ENCODE measurements at regions not wholly inside any gene's neighbourhood (a gene's known extent, or its start where the extent isn't known, plus 50 kb on each side); places are given as distances from the start of the nearest gene placed in this dataset.
"Not testable (repeated sequence)": the region's sequence is repeated elsewhere in the genome, so short reads cannot be mapped to it uniquely, and the experiment has no call there.

DNA sequence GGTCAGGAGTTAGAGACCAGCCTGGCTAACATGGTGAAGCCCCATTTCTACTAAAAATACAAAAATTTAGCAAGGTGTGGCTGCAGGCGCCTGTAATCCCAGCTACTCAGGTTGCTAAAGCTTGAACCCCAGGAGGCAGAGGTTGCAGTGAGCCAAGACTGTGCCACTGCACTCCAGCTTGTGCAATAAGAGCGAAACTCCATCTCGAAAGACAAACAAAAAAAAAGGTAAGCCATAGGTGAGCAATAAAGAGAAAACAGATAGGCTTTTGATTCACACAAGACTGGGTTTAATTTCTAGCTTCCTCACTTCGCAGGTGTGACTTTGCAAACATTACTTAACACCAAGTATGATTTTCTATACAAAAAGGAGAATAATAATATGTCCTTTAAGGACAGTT lies 72.3 kb upstream of the ACBD5 start:
- Mint-ChIP-seq H3K27me3 (ENCODE audit: unreplicated experiment) (peaks cover 2% of the 10 kb centered on the region), H3K9me3 (ENCODE audit: unreplicated experiment) (no peaks in the 10 kb centered on the region), H3K36me3 (ENCODE audit: low read depth, unreplicated experiment) (no peaks in the 10 kb centered on the region), H3K4me1 (ENCODE audit: unreplicated experiment) (no peaks in the 10 kb centered on the region), H3K4me3 (ENCODE audit: unreplicated experiment) (no peak overlapping the region), H3K27ac (ENCODE audit: unreplicated experiment) (no peak overlapping the region)
- TF ChIP-seq CTCF (IDR thresholded peaks at IDR 0.05; ENCODE audit: unreplicated experiment): no peak
- no peak for DNase-seq (ENCODE audit: low spot score)

DNA sequence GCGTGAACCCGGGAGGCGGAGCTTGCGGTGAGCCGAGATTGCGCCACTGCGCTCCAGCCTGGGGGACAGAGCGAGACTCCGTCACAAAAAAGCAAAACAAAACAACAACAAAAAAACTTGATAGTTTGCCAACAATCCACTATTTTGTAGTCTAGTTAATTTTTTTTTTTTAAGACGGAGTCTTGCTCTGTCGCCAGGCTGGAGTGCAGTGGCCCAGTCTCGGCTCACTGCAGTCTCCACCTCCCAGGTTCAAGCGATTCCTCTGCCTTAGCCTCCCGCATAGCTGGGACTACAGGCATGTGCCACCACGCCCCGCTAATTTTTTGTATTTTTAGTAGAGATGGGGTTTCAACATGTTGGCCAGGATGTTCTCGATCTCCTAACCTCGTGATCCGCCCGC lies 71.2 kb upstream of the ACBD5 start:
- not testable (repeated sequence) for H3K27ac Mint-ChIP-seq (ENCODE audit: unreplicated experiment); H3K27me3 Mint-ChIP-seq (ENCODE audit: unreplicated experiment); H3K9me3 Mint-ChIP-seq (ENCODE audit: unreplicated experiment); H3K4me3 Mint-ChIP-seq (ENCODE audit: unreplicated experiment); H3K36me3 Mint-ChIP-seq (ENCODE audit: low read depth, unreplicated experiment); DNase-seq (ENCODE audit: low spot score); H3K4me1 Mint-ChIP-seq (ENCODE audit: unreplicated experiment)

DNA sequence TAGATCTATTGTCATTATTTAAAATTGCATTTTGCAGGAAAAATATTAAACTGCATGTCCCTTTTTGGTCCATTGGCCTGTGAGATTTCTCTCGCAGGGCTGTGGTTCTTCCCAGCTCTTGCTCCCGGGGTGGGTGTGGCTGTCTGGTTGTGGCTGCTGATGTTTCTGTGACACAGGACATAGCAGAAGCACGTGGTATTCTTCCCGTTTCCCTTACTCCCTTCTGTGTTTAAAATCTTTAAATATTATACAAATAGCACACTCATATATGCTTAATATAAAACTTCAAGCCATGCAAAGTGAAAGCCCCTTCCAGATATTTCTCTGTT lies 57.9 kb upstream of the ACBD5 start:
- peaks cover 14% of the 10 kb centered on the region for H3K36me3 Mint-ChIP-seq (ENCODE audit: low read depth, unreplicated experiment)
- H3K4me1 Mint-ChIP-seq (ENCODE audit: unreplicated experiment); H3K27me3 Mint-ChIP-seq (ENCODE audit: unreplicated experiment); H3K9me3 Mint-ChIP-seq (ENCODE audit: unreplicated experiment); H3K27ac Mint-ChIP-seq (ENCODE audit: unreplicated experiment); DNase-seq (ENCODE audit: low spot score); H3K4me3 Mint-ChIP-seq (ENCODE audit: unreplicated experiment): not testable (repeated sequence)

DNA sequence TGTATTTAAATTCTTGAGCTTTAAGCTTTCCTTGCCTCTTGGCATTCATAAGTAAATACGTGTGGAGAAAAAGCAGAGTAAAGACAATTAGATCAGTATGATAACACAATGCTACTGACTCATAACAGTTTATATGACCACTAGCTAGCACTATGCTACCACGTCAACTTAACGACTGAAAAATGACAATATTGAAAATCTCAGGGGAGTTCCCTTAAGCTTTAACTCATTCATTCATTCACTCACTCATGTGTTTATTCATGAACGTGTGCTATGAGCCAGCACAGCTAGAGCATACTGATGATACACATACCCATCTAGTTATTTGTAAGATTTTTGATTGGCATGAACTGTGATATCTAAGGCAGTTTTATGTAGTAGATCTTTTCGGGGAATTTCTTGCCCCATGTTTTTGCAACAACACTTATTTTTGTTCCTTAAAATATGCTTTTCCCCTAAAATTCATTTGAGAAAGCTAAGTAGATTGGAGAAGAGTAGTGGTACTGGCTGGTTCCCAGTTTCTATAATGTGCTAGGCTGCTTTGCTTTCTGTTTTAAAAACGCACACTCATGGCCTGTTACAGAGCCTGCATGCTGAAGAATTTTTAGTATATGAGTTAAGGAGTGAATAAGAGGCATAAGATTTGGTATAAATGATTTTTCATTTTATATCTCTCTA lies 57.4 kb upstream of the ACBD5 start:
- no peak for TF ChIP-seq CTCF (IDR thresholded peaks at IDR 0.05; ENCODE audit: unreplicated experiment)
- no peak for DNase-seq (ENCODE audit: low spot score)
- Mint-ChIP-seq H3K27me3 (ENCODE audit: unreplicated experiment) (no peaks in the 10 kb centered on the region), H3K4me3 (ENCODE audit: unreplicated experiment) (peak overlapping the region; percentile 29), H3K27ac (ENCODE audit: unreplicated experiment) (no peak overlapping the region), H3K4me1 (ENCODE audit: unreplicated experiment) (peaks cover 2% of the 10 kb centered on the region), H3K36me3 (ENCODE audit: low read depth, unreplicated experiment) (peaks cover 14% of the 10 kb centered on the region), H3K9me3 (ENCODE audit: unreplicated experiment) (no peaks in the 10 kb centered on the region)

- H3K4me1 Mint-ChIP-seq (ENCODE audit: unreplicated experiment); H3K4me3 Mint-ChIP-seq (ENCODE audit: unreplicated experiment); DNase-seq (ENCODE audit: low spot score); H3K27me3 Mint-ChIP-seq (ENCODE audit: unreplicated experiment); H3K9me3 Mint-ChIP-seq (ENCODE audit: unreplicated experiment); H3K27ac Mint-ChIP-seq (ENCODE audit: unreplicated experiment): not testable (repeated sequence)
- peaks cover 14% of the 10 kb centered on the region for H3K36me3 Mint-ChIP-seq (ENCODE audit: low read depth, unreplicated experiment)
Observed at GRCh38 chr10:27296285-27296684, 55.7 kb upstream of the ACBD5 start.

DNA sequence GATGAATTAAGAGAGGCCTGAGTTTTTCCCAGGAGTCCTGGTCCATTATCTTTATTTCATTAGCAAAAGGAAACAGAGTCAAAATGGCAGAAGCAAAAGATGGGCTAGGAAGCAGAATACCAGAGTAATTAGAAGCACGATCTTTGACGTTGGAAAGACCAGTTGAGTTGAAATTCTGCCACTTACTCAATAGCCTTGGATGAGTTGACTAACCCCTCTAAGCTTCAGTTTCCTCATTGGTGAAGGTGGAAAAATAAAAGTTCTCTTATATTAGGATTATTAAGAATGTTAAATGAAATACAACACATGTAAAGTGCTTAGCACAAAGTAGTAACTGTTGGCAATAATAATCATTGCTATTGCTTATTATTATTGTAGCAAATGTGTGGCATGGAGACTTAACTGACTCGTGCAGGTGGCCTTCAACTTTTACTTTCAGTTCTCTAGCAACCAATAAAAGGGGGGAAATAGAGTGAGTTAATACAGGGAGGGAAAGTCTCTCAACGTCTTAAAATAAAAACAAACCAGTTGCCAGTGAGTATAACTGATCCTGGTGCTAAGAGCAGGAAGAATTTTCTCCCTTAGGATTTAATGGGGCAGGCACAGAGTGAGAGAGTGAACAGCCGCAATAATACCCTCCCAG lies 50.8 kb upstream of the ACBD5 start:
- not testable (repeated sequence) for H3K36me3 Mint-ChIP-seq (ENCODE audit: low read depth, unreplicated experiment); DNase-seq (ENCODE audit: low spot score); H3K4me1 Mint-ChIP-seq (ENCODE audit: unreplicated experiment); H3K9me3 Mint-ChIP-seq (ENCODE audit: unreplicated experiment); H3K4me3 Mint-ChIP-seq (ENCODE audit: unreplicated experiment); H3K27me3 Mint-ChIP-seq (ENCODE audit: unreplicated experiment); H3K27ac Mint-ChIP-seq (ENCODE audit: unreplicated experiment)
